Mammary epithelial cell (primary cell): ENCODE measurements at regions not wholly inside any gene's neighbourhood (a gene's known extent, or its start where the extent isn't known, plus 50 kb on each side); places are given as distances from the start of the nearest gene placed in this dataset.

Source experiments
- EZH2 ChIP-seq: IDR thresholded peaks from 2 replicates; pipeline ENCODE4 v1.6.1; 2012; ENCODE audit warnings: low read length, inconsistent platforms, borderline replicate concordance
- TF ChIP-seq, protein P1 (sequence below), 2 donors: IDR thresholded peaks in 1 of 2; conservative IDR thresholded peaks in 1 of 2; 2 replicates each; pipeline ENCODE4 v1.5.1; 2011 to 2012; ENCODE audit warnings: inconsistent platforms in 2 of 2, low read length in 2 of 2, mild to moderate bottlenecking in 2 of 2, control low read depth in 1 of 2, low read depth in 1 of 2; ENCODE audit not compliant: insufficient read depth in 1 of 2; ENCODE audit errors: extremely low read depth in 1 of 2

DNA sequence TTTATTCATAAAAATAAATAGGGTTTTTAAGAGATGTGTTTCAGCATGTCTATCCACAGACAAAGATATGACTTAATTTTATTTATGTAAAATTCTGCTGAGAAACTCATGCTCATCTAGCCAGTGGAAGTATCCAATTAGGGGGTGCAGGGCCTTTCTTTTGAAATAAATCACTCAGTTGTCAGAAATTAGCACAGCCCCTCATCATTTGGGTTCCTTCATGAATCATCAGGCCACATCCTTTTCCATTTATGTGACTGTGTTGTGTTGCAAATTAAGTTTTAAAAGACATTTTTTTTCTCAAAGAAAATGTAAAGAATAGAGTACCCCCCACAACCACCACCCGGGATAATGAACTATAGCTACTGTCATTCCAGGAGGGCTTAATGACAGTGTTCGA is 185.8 kb downstream of the NRP2 start:
- TF ChIP-seq, protein P1, sequence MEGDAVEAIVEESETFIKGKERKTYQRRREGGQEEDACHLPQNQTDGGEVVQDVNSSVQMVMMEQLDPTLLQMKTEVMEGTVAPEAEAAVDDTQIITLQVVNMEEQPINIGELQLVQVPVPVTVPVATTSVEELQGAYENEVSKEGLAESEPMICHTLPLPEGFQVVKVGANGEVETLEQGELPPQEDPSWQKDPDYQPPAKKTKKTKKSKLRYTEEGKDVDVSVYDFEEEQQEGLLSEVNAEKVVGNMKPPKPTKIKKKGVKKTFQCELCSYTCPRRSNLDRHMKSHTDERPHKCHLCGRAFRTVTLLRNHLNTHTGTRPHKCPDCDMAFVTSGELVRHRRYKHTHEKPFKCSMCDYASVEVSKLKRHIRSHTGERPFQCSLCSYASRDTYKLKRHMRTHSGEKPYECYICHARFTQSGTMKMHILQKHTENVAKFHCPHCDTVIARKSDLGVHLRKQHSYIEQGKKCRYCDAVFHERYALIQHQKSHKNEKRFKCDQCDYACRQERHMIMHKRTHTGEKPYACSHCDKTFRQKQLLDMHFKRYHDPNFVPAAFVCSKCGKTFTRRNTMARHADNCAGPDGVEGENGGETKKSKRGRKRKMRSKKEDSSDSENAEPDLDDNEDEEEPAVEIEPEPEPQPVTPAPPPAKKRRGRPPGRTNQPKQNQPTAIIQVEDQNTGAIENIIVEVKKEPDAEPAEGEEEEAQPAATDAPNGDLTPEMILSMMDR (conservative IDR thresholded peaks at IDR 0.05 in 1 of 2, IDR thresholded peaks at IDR 0.05 in 1 of 2; ENCODE audit: extremely low read depth in 1 of 2, insufficient read depth in 1 of 2, low read depth in 1 of 2, low read length in 2 of 2): no peak
- no peak for TF ChIP-seq EZH2
